HG02759 (cell line): ENCODE measurements at regions not wholly inside any gene's neighbourhood (a gene's known extent, or its start where the extent isn't known, plus 50 kb on each side); places are given as distances from the start of the nearest gene placed in this dataset.

Experiments used
- ATAC-seq: cut with Tn5 transposase; IDR thresholded peaks from one replicate; pipeline ENCODE4 v1.9.1; 2021; ENCODE audit warnings: mild to moderate bottlenecking, moderate library complexity; ENCODE audit not compliant: unreplicated experiment

DNA sequence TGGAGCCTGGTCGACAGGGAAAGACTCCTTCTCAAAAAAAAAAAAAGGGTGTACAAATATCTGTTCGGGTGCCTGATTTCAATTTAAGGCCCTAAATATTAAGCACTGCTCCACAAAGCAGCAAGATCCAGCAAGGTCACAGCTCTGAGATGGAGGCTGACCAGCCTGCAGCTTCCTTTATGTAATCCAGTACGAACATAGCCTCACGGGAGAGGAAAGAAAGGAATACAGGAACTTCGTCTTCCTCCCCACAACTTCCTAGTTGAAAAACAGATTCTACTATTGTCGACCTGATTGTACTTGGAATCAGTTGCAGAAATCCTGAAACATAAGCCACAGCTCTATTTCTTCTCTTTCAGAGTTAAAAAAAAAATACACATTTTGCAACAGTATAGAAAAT, 53.5 kb upstream of the TBC1D9 start:
- no peak for ATAC-seq

DNA sequence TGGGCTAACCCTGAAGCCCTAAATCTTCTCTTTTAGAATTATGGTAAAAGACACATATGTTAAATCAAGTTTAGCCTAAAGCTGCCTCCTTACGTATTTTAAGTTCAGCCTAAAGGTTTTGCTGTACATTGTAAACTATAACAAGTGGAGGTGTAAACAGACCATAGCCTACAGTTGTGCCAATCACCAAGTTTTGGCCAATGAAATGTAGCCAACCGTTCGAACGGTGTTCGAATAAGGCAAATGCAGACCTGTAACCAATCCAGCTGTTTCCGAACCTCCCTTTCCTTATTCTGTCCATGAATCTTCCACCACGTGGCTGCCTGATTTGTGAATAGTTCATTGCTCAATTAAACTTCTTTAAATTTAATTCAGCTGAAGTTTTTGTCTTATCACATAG, 52.1 kb upstream of the TBC1D9 start:
- ATAC-seq, result peak; percentile 3

DNA sequence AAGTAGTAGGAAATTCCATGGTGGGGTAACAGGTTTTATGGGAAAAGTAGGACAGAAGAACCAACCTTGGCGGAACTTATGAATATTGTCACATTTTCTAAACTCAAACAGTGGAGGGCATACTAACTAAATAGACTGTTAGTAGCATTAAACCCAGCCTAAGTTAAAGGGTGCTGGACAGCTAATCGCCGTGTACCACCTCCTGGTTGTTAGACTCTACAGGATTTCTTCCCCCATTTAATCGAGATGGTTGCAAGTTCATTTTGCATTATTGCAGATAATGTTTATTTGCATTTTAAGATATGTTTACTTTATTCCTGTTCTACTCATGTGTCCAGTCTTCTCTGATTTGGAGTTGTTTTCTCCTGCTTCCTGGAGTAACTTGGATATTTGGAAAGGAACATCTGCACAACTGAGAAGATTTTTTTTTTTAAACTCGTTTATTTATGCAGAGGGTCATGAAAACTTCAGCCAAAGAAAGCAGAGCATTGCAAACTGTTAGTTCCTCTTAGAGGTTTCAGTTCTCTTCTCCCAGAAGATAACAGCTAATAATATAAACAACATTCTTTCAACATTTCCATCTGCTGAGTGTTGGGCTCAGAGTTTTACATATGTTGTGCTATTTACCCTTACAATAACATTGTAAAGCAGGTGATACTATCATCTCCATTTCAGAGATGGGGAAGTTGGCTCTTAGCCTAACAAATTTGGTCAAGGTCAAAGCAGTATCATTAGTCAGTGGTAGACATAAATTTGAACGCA, 51.5 kb upstream of the TBC1D9 start:
- ATAC-seq, result peak; percentile 82

DNA sequence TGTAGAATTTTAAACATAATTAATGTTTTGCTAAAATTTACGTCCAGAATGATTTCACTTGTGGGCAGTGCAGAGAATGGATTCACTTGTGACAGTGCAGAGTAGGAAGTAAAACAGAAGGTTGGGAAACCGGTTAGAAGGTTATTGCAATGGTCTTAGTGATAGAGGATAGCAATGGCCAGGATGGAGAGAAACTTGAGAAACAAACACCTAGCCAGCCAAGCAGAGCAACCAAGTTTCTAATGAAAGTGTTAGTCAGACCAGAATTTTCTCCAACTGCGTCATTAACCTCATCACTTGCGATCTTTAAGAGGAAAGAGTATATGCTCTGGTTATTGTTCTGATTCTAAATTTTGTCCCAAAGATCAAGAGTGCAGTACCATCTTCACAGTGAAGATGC, 50.0 kb upstream of the TBC1D9 start:
- peak; percentile 64 for ATAC-seq
